Tibial nerve (tissue), 4 donors: ENCODE measurements at regions not wholly inside any gene's neighbourhood (a gene's known extent, or its start where the extent isn't known, plus 50 kb on each side); places are given as distances from the start of the nearest gene placed in this dataset.

Experiments used
- CTCF ChIP-seq, 5 experiments: fragments of 200-600 bp in 3 of 5; fragments of 450-650 bp in 2 of 5; sonication (generic) in 3 of 5; IDR thresholded peaks; one replicate each; pipeline ENCODE4 v1.5.1; 2016 to 2019; ENCODE audit warnings: antibody characterized with exemption in 5 of 5, mild to moderate bottlenecking in 3 of 5, moderate library complexity in 2 of 5
- EP300 ChIP-seq, 2 donors: sonication (generic); formaldehyde crosslinking; IDR thresholded peaks; one replicate each; pipeline ENCODE4 v1.6.1; 2017; ENCODE audit warnings: antibody characterized with exemption in 2 of 2, mild to moderate bottlenecking in 1 of 2

- TF ChIP-seq EP300 (IDR thresholded peaks at IDR 0.05) (no peak), CTCF (IDR thresholded peaks at IDR 0.05) (no peak)
These were observed 478.1 kb upstream of the NR5A2 start for GRCh38 chr1:199549421-199549820.
